A673 (cell line): ENCODE measurements at regions not wholly inside any gene's neighbourhood (a gene's known extent, or its start where the extent isn't known, plus 50 kb on each side); places are given as distances from the start of the nearest gene placed in this dataset.
"Not testable (repeated sequence)": the region's sequence is repeated elsewhere in the genome, so short reads cannot be mapped to it uniquely, and the experiment has no call there.

ENCODE experiments used
- BruUV-seq: library from RNA; stranded (reverse); fragments of 400-500 nt; replicated peaks from 2 replicates; lab custom pipeline; 2021; lab: Mats Ljungman, UMichigan
- CTCF ChIA-PET: fragments of 300-600 bp; sonication (Branson Sonifier 250); formaldehyde crosslinking; loops from one replicate; lab custom pipeline; 2022; ENCODE audit warnings: antibody characterized with exemption; lab: Charles Lee
- POLR2A ChIA-PET: fragments of 300-600 bp; sonication (Branson Sonifier 250); formaldehyde crosslinking; loops from one replicate; lab custom pipeline; 2022; ENCODE audit warnings: antibody characterized with exemption; ENCODE audit not compliant: low non-redundant PET; lab: Charles Lee
- DNase-seq: peaks from one replicate; pipeline ENCODE4 v3.0.0-alpha.2; 2015; ENCODE audit warnings: low spot score
- H3K27ac ChIP-seq: fragments of 200-600 bp; sonication (generic); 2 replicates; pipeline ENCODE4 v1.5.1; 2016; ENCODE audit warnings: mixed run types, low read depth, mild to moderate bottlenecking, mixed read lengths, antibody characterized with exemption, low read length; ENCODE audit not compliant: poor library complexity, severe bottlenecking
- H3K27me3 ChIP-seq: fragments of 200-600 bp; sonication (generic); replicated peaks from 2 replicates; pipeline ENCODE4 v1.6.1; 2017; ENCODE audit warnings: mixed run types, low read depth, mild to moderate bottlenecking, mixed read lengths, antibody characterized with exemption, low read length; ENCODE audit not compliant: insufficient read depth, poor library complexity
- H3K36me3 ChIP-seq: fragments of 200-600 bp; sonication (generic); 2 replicates; pipeline ENCODE4 v1.6.1; 2016; ENCODE audit warnings: mixed run types, mild to moderate bottlenecking, mixed read lengths, antibody characterized with exemption, low read length; ENCODE audit not compliant: insufficient read depth, poor library complexity, severe bottlenecking
- H3K4me1 ChIP-seq: fragments of 200-600 bp; sonication (generic); 2 replicates; pipeline ENCODE4 v1.6.1; 2017; ENCODE audit warnings: mixed run types, mild to moderate bottlenecking, mixed read lengths, antibody characterized with exemption, low read length; ENCODE audit not compliant: insufficient read depth, poor library complexity, severe bottlenecking
- H3K4me3 ChIP-seq: fragments of 200-600 bp; sonication (generic); 2 replicates; pipeline ENCODE4 v1.5.1; 2016; ENCODE audit warnings: low read depth, mixed run types, mild to moderate bottlenecking, mixed read lengths, low read length; ENCODE audit not compliant: poor library complexity, severe bottlenecking
- H3K9me3 ChIP-seq: fragments of 200-600 bp; sonication (generic); 2 replicates; pipeline ENCODE4 v1.6.1; 2016; ENCODE audit warnings: mixed run types, low read depth, mild to moderate bottlenecking, mixed read lengths, antibody characterized with exemption, low read length; ENCODE audit not compliant: poor library complexity, severe bottlenecking
- CTCF ChIP-seq: fragments of 300-800, 200-600 bp; sonication (generic); conservative IDR thresholded peaks from 2 replicates; pipeline ENCODE4 v1.5.1; 2017; ENCODE audit warnings: low read depth, mild to moderate bottlenecking, antibody characterized with exemption, low read length, moderate library complexity, mixed read lengths
- EZH2 ChIP-seq: fragments of 200-600 bp; sonication (generic); IDR thresholded peaks from 2 replicates; pipeline ENCODE4 v1.6.1; 2017; ENCODE audit warnings: borderline replicate concordance, low read depth, mild to moderate bottlenecking, mixed read lengths, antibody characterized with exemption, low read length; ENCODE audit not compliant: poor library complexity, severe bottlenecking
- intact Hi-C: fragments of 100-400 bp; cut with micrococcal nuclease; formaldehyde crosslinking; loops from one replicate; pipeline ENCODE4 v1.10.0; 2022; ENCODE audit not compliant: unreplicated experiment

- Histone ChIP-seq H3K9me3 (no peaks in the 10 kb centered on the region), H3K36me3 (no peaks in the 10 kb centered on the region), H3K4me1 (no peaks in the 10 kb centered on the region), H3K4me3 (no peak overlapping the region), H3K27me3 (no peaks in the 10 kb centered on the region), H3K27ac (no peak overlapping the region)
- ChIA-PET POLR2A (no interaction called here), CTCF (no interaction called here)
- no peak for DNase-seq
- intact Hi-C loops: no loop called here
- no TSS peak for BruUV-seq
- TF ChIP-seq CTCF (no peak), EZH2 (no peak)
Measured at GRCh38 chr3:165667676-165668075, 169.5 kb downstream of the BCHE start.

- TF ChIP-seq EZH2 (no peak), CTCF (no peak)
- Histone ChIP-seq H3K9me3 (no peaks in the 10 kb centered on the region), H3K27me3 (no peaks in the 10 kb centered on the region), H3K36me3 (no peaks in the 10 kb centered on the region), H3K4me3 (no peak overlapping the region), H3K27ac (no peak overlapping the region), H3K4me1 (no peaks in the 10 kb centered on the region)
- ChIA-PET POLR2A (no interaction called here), CTCF (no interaction called here)
- DNase-seq: no peak
- BruUV-seq: no TSS peak
- intact Hi-C loops: no loop called here
Measured at GRCh38 chr3:165658027-165658426, 179.2 kb downstream of the BCHE start.

- intact Hi-C loops: no loop called here
- POLR2A ChIA-PET: no interaction called here
- Histone ChIP-seq H3K27ac (no peak overlapping the region), H3K27me3 (no peaks in the 10 kb centered on the region), H3K9me3 (no peaks in the 10 kb centered on the region), H3K4me3 (no peak overlapping the region), H3K36me3 (no peaks in the 10 kb centered on the region), H3K4me1 (no peaks in the 10 kb centered on the region)
- BruUV-seq: no TSS peak
- no peak for DNase-seq
- TF ChIP-seq EZH2 (no peak), CTCF (no peak)
- CTCF ChIA-PET: no interaction called here
Measured at GRCh38 chr3:165653130-165653778, 184.0 kb downstream of the BCHE start.

GRCh38 chr3:165649282-165649681 is 187.9 kb downstream of the BCHE start:
- CTCF ChIA-PET, H3K27me3 ChIP-seq, H3K9me3 ChIP-seq, H3K27ac ChIP-seq, POLR2A ChIA-PET, H3K4me3 ChIP-seq, BruUV-seq, H3K4me1 ChIP-seq, H3K36me3 ChIP-seq, intact Hi-C loops, DNase-seq: not testable (repeated sequence)
